H1 (cell line): ENCODE measurements at regions not wholly inside any gene's neighbourhood (a gene's known extent, or its start where the extent isn't known, plus 50 kb on each side); places are given as distances from the start of the nearest gene placed in this dataset.

Experiments used
- CBX8 ChIP-seq: fragments of 300-800, 300-1000 bp; sonication (generic); IDR thresholded peaks from 2 replicates; pipeline ENCODE4 v1.7.1; 2016; ENCODE audit warnings: low read depth, low read length, borderline replicate concordance
- CHD2 ChIP-seq: IDR thresholded peaks from 2 replicates; pipeline ENCODE4 v1.6.1; 2012; ENCODE audit warnings: low read length, improper control_type of control experiment
- POLR2AphosphoS5 ChIP-seq: IDR thresholded peaks from 2 replicates; pipeline ENCODE4 v1.6.1; 2011; ENCODE audit warnings: low read depth, low read length
- RFX5 ChIP-seq: IDR thresholded peaks from 2 replicates; pipeline ENCODE4 v1.6.1; 2011; ENCODE audit warnings: low read depth, low read length, improper control_type of control experiment, borderline replicate concordance
- SIN3A ChIP-seq, 2 experiments: IDR thresholded peaks in 1 of 2; conservative IDR thresholded peaks in 1 of 2; 2 replicates each; pipeline ENCODE4 v1.6.1; 2011 to 2012; ENCODE audit warnings: low read length in 2 of 2, improper control_type of control experiment in 1 of 2, low read depth in 1 of 2, mild to moderate bottlenecking in 1 of 2
- SIX5 ChIP-seq: IDR thresholded peaks from 2 replicates; pipeline ENCODE4 v1.6.1; 2011; ENCODE audit warnings: mild to moderate bottlenecking, low read depth, low read length
- SP1 ChIP-seq: IDR thresholded peaks from 2 replicates; pipeline ENCODE4 v1.6.1; 2011; ENCODE audit warnings: low read depth, low read length
- TEAD4 ChIP-seq: IDR thresholded peaks from 2 replicates; pipeline ENCODE4 v1.6.1; 2012; ENCODE audit warnings: low read depth, low read length, inconsistent platforms, mixed read lengths
- TF ChIP-seq, protein P1 (sequence below), 3 experiments: IDR thresholded peaks; 1 replicate in 2 of 3; 2 replicates in 1 of 3; pipeline versions ENCODE4 v1.5.1 to v1.6.1; 2011; ENCODE audit warnings: low read length in 3 of 3, mild to moderate bottlenecking in 3 of 3, inconsistent platforms in 2 of 3, low read depth in 1 of 3, moderate library complexity in 1 of 3; ENCODE audit not compliant: insufficient read depth in 1 of 3; ENCODE audit errors: control extremely low read depth in 1 of 3
- TF ChIP-seq, protein P2 (sequence below): IDR thresholded peaks from 2 replicates; pipeline ENCODE4 v1.6.1; 2012; ENCODE audit warnings: inconsistent platforms
- TF ChIP-seq, protein P3 (sequence below): IDR thresholded peaks from 2 replicates; pipeline ENCODE4 v1.6.1; 2011; ENCODE audit warnings: low read length, improper control_type of control experiment
- TF ChIP-seq, protein P4 (sequence below): fragments of 300-600 bp; sonication (generic); IDR thresholded peaks from 2 replicates; pipeline ENCODE4 v1.7.1; 2012; ENCODE audit warnings: low read length, moderate library complexity, mild to moderate bottlenecking, inconsistent platforms; ENCODE audit not compliant: insufficient replicate concordance

DNA sequence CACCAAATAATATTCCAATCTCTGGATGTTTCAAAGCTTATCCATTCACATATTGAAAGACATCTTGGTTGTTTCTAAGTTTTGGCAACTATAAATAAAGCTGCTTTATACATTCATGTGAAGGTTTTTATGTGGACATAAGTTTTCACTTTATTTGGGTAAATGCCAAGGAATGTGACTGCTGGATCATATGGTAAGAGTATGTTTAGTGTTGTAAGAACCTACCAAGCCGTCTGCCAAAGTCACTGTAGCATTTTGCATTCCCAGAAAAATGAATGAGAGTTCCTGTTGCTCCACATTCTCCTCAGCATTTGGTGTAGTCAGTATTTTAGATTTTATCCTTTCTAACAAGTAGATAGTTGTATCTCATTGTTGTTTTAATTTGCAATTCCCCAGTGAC lies 1047.7 kb downstream of the C4orf33 start:
- no peak for TF ChIP-seq SP1
- TF ChIP-seq SIN3A (conservative IDR thresholded peaks at IDR 0.05 in 1 of 2, IDR thresholded peaks at IDR 0.05 in 1 of 2; ENCODE audit: low read depth in 1 of 2, low read length in 2 of 2), result no peak
- no peak for TF ChIP-seq SIX5
- TF ChIP-seq CBX8, result no peak
- TF ChIP-seq, protein P1, sequence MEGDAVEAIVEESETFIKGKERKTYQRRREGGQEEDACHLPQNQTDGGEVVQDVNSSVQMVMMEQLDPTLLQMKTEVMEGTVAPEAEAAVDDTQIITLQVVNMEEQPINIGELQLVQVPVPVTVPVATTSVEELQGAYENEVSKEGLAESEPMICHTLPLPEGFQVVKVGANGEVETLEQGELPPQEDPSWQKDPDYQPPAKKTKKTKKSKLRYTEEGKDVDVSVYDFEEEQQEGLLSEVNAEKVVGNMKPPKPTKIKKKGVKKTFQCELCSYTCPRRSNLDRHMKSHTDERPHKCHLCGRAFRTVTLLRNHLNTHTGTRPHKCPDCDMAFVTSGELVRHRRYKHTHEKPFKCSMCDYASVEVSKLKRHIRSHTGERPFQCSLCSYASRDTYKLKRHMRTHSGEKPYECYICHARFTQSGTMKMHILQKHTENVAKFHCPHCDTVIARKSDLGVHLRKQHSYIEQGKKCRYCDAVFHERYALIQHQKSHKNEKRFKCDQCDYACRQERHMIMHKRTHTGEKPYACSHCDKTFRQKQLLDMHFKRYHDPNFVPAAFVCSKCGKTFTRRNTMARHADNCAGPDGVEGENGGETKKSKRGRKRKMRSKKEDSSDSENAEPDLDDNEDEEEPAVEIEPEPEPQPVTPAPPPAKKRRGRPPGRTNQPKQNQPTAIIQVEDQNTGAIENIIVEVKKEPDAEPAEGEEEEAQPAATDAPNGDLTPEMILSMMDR (IDR thresholded peaks at IDR 0.05; ENCODE audit: control extremely low read depth in 1 of 3, insufficient read depth in 1 of 3, low read depth in 1 of 3, low read length in 3 of 3), result no peak
- TF ChIP-seq POLR2AphosphoS5, result no peak
- TF ChIP-seq, protein P2, sequence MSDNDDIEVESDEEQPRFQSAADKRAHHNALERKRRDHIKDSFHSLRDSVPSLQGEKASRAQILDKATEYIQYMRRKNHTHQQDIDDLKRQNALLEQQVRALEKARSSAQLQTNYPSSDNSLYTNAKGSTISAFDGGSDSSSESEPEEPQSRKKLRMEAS, result no peak
- TF ChIP-seq, protein P3, sequence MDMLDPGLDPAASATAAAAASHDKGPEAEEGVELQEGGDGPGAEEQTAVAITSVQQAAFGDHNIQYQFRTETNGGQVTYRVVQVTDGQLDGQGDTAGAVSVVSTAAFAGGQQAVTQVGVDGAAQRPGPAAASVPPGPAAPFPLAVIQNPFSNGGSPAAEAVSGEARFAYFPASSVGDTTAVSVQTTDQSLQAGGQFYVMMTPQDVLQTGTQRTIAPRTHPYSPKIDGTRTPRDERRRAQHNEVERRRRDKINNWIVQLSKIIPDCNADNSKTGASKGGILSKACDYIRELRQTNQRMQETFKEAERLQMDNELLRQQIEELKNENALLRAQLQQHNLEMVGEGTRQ, result no peak
- TF ChIP-seq, protein P4, sequence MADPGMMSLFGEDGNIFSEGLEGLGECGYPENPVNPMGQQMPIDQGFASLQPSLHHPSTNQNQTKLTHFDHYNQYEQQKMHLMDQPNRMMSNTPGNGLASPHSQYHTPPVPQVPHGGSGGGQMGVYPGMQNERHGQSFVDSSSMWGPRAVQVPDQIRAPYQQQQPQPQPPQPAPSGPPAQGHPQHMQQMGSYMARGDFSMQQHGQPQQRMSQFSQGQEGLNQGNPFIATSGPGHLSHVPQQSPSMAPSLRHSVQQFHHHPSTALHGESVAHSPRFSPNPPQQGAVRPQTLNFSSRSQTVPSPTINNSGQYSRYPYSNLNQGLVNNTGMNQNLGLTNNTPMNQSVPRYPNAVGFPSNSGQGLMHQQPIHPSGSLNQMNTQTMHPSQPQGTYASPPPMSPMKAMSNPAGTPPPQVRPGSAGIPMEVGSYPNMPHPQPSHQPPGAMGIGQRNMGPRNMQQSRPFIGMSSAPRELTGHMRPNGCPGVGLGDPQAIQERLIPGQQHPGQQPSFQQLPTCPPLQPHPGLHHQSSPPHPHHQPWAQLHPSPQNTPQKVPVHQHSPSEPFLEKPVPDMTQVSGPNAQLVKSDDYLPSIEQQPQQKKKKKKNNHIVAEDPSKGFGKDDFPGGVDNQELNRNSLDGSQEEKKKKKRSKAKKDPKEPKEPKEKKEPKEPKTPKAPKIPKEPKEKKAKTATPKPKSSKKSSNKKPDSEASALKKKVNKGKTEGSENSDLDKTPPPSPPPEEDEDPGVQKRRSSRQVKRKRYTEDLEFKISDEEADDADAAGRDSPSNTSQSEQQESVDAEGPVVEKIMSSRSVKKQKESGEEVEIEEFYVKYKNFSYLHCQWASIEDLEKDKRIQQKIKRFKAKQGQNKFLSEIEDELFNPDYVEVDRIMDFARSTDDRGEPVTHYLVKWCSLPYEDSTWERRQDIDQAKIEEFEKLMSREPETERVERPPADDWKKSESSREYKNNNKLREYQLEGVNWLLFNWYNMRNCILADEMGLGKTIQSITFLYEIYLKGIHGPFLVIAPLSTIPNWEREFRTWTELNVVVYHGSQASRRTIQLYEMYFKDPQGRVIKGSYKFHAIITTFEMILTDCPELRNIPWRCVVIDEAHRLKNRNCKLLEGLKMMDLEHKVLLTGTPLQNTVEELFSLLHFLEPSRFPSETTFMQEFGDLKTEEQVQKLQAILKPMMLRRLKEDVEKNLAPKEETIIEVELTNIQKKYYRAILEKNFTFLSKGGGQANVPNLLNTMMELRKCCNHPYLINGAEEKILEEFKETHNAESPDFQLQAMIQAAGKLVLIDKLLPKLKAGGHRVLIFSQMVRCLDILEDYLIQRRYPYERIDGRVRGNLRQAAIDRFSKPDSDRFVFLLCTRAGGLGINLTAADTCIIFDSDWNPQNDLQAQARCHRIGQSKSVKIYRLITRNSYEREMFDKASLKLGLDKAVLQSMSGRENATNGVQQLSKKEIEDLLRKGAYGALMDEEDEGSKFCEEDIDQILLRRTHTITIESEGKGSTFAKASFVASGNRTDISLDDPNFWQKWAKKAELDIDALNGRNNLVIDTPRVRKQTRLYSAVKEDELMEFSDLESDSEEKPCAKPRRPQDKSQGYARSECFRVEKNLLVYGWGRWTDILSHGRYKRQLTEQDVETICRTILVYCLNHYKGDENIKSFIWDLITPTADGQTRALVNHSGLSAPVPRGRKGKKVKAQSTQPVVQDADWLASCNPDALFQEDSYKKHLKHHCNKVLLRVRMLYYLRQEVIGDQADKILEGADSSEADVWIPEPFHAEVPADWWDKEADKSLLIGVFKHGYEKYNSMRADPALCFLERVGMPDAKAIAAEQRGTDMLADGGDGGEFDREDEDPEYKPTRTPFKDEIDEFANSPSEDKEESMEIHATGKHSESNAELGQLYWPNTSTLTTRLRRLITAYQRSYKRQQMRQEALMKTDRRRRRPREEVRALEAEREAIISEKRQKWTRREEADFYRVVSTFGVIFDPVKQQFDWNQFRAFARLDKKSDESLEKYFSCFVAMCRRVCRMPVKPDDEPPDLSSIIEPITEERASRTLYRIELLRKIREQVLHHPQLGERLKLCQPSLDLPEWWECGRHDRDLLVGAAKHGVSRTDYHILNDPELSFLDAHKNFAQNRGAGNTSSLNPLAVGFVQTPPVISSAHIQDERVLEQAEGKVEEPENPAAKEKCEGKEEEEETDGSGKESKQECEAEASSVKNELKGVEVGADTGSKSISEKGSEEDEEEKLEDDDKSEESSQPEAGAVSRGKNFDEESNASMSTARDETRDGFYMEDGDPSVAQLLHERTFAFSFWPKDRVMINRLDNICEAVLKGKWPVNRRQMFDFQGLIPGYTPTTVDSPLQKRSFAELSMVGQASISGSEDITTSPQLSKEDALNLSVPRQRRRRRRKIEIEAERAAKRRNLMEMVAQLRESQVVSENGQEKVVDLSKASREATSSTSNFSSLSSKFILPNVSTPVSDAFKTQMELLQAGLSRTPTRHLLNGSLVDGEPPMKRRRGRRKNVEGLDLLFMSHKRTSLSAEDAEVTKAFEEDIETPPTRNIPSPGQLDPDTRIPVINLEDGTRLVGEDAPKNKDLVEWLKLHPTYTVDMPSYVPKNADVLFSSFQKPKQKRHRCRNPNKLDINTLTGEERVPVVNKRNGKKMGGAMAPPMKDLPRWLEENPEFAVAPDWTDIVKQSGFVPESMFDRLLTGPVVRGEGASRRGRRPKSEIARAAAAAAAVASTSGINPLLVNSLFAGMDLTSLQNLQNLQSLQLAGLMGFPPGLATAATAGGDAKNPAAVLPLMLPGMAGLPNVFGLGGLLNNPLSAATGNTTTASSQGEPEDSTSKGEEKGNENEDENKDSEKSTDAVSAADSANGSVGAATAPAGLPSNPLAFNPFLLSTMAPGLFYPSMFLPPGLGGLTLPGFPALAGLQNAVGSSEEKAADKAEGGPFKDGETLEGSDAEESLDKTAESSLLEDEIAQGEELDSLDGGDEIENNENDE, result no peak
- no peak for TF ChIP-seq TEAD4
- TF ChIP-seq RFX5, result no peak
- TF ChIP-seq CHD2, result no peak
